Neural progenitor cell (in vitro differentiated cells): ENCODE measurements at regions not wholly inside any gene's neighbourhood (a gene's known extent, or its start where the extent isn't known, plus 50 kb on each side); places are given as distances from the start of the nearest gene placed in this dataset.

Source experiments
- DNase-seq: peaks from one replicate; pipeline ENCODE4 v3.0.0-alpha.2; 2016; ENCODE audit warnings: low spot score
- H2AFZ ChIP-seq: fragments of 200-600 bp; sonication (generic); replicated peaks from 2 replicates; pipeline ENCODE4 v1.6.1; 2016; ENCODE audit warnings: antibody characterized with exemption
- H3F3A ChIP-seq: fragments of 200-600 bp; sonication (generic); 2 replicates; pipeline ENCODE4 v1.6.1; 2016; ENCODE audit warnings: antibody characterized with exemption, low read depth
- H3K27ac ChIP-seq: fragments of 200-600 bp; sonication (generic); 2 replicates; pipeline ENCODE4 v1.5.1; 2016; ENCODE audit warnings: mild to moderate bottlenecking
- H3K27me3 ChIP-seq: fragments of 200-600 bp; sonication (generic); 2 replicates; pipeline ENCODE4 v1.6.1; 2016; ENCODE audit warnings: mild to moderate bottlenecking, moderate library complexity
- H3K36me3 ChIP-seq: fragments of 200-600 bp; sonication (generic); 2 replicates; pipeline ENCODE4 v1.5.1; 2016
- H3K4me1 ChIP-seq: fragments of 200-600 bp; sonication (generic); 2 replicates; pipeline ENCODE4 v1.6.1; 2016; ENCODE audit warnings: mixed run types
- H3K4me2 ChIP-seq: fragments of 200-600 bp; sonication (generic); 2 replicates; pipeline ENCODE4 v1.6.1; 2016
- H3K4me3 ChIP-seq: fragments of 200-600 bp; sonication (generic); 2 replicates; pipeline ENCODE4 v1.5.1; 2016
- H3K79me2 ChIP-seq: fragments of 200-600 bp; sonication (generic); 2 replicates; pipeline ENCODE4 v1.6.1; 2016; ENCODE audit warnings: low read depth
- H3K9ac ChIP-seq: fragments of 200-600 bp; sonication (generic); 2 replicates; pipeline ENCODE4 v1.6.1; 2016
- H3K9me3 ChIP-seq: fragments of 200-600 bp; sonication (generic); 2 replicates; pipeline ENCODE4 v1.5.1; 2016; ENCODE audit warnings: low read depth
- H4K20me1 ChIP-seq: fragments of 200-600 bp; sonication (generic); 2 replicates; pipeline ENCODE4 v1.6.1; 2016; ENCODE audit warnings: low read depth
- H3K27ac Mint-ChIP-seq: 3 replicates; pipeline ENCODE4 v1.8.0; 2021; ENCODE audit warnings: mixed read lengths
- H3K27me3 Mint-ChIP-seq: 2 replicates; pipeline ENCODE4 v1.8.0; 2022; ENCODE audit warnings: low read depth, mild to moderate bottlenecking, inconsistent platforms, moderate library complexity, mixed read lengths; ENCODE audit not compliant: insufficient read depth
- H3K36me3 Mint-ChIP-seq: 3 replicates; pipeline ENCODE4 v1.8.0; 2021; ENCODE audit warnings: mixed read lengths
- H3K4me1 Mint-ChIP-seq: 3 replicates; pipeline ENCODE4 v1.8.0; 2021; ENCODE audit warnings: mixed read lengths
- H3K4me3 Mint-ChIP-seq: 3 replicates; pipeline ENCODE4 v1.8.0; 2021; ENCODE audit warnings: mild to moderate bottlenecking, moderate library complexity, mixed read lengths
- H3K9me3 Mint-ChIP-seq: 3 replicates; pipeline ENCODE4 v1.8.0; 2020; ENCODE audit warnings: mixed read lengths
- EZH2 ChIP-seq: fragments of 200-600 bp; sonication (generic); IDR thresholded peaks from 2 replicates; pipeline ENCODE4 v1.6.1; 2017; ENCODE audit warnings: antibody characterized with exemption, mild to moderate bottlenecking, moderate library complexity
- EZH2phosphoT487 ChIP-seq: fragments of 200-600 bp; sonication (generic); IDR thresholded peaks from 2 replicates; pipeline ENCODE4 v1.6.1; 2017; ENCODE audit warnings: antibody characterized with exemption
- TF ChIP-seq, protein P1 (sequence below): fragments of 200-600 bp; sonication (generic); IDR thresholded peaks from 2 replicates; pipeline ENCODE4 v1.5.1; 2017; ENCODE audit warnings: antibody characterized with exemption, mild to moderate bottlenecking

DNA sequence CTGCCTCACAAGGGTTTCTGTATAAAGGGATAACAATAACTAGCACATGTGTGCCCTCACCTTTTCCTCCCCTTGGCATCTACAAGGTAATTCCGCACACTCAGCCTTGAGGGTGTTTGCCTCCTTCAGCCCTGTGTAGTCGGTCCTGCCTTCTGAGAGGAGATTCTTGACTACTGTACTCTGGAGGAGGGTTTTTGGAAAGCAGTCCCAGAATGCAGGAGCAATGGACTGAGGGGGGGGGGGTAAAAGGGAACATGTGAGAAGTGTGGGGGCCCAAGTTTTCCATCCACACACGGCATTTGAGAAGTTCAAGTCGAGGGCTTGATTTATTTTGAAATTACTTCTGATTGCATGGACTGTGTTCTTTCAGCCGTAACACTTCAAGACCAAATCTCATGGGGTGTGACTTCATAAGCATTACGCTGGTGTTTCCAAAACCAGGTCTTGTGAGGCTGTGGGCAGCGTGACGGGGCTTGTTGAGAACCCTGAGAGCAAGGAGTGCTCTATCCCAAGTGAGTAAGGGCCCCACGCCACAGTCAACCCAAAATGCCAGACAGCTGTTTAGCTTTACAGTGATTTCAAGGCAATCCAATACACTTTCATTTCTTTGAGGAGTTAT, 198.7 kb upstream of the MEIS1 start:
- Mint-ChIP-seq H3K36me3 (no peaks in the 10 kb centered on the region), H3K4me1 (peaks cover 37% of the 10 kb centered on the region), H3K9me3 (no peaks in the 10 kb centered on the region), H3K27me3 (peaks cover 5% of the 10 kb centered on the region), H3K27ac (no peak overlapping the region), H3K4me3 (no peak overlapping the region)
- H3K27ac ChIP-seq: no peak overlapping the region
- no peaks in the 10 kb centered on the region for H3K9me3 ChIP-seq
- no peak overlapping the region for H3K9ac ChIP-seq
- H3K36me3 ChIP-seq: no peaks in the 10 kb centered on the region
- no peak overlapping the region for H2AFZ ChIP-seq
- no peaks in the 10 kb centered on the region for H3K27me3 ChIP-seq
- no peak overlapping the region for H3K4me3 ChIP-seq
- DNase-seq: no peak
- TF ChIP-seq EZH2: no peak
- TF ChIP-seq, protein P1, sequence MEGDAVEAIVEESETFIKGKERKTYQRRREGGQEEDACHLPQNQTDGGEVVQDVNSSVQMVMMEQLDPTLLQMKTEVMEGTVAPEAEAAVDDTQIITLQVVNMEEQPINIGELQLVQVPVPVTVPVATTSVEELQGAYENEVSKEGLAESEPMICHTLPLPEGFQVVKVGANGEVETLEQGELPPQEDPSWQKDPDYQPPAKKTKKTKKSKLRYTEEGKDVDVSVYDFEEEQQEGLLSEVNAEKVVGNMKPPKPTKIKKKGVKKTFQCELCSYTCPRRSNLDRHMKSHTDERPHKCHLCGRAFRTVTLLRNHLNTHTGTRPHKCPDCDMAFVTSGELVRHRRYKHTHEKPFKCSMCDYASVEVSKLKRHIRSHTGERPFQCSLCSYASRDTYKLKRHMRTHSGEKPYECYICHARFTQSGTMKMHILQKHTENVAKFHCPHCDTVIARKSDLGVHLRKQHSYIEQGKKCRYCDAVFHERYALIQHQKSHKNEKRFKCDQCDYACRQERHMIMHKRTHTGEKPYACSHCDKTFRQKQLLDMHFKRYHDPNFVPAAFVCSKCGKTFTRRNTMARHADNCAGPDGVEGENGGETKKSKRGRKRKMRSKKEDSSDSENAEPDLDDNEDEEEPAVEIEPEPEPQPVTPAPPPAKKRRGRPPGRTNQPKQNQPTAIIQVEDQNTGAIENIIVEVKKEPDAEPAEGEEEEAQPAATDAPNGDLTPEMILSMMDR: no peak
- TF ChIP-seq EZH2phosphoT487: no peak
- peaks cover 6% of the 10 kb centered on the region for H3F3A ChIP-seq
- H4K20me1 ChIP-seq: no peaks in the 10 kb centered on the region
- H3K4me1 ChIP-seq: peaks cover 17% of the 10 kb centered on the region
- no peaks in the 10 kb centered on the region for H3K79me2 ChIP-seq
- H3K4me2 ChIP-seq: no peak overlapping the region

DNA sequence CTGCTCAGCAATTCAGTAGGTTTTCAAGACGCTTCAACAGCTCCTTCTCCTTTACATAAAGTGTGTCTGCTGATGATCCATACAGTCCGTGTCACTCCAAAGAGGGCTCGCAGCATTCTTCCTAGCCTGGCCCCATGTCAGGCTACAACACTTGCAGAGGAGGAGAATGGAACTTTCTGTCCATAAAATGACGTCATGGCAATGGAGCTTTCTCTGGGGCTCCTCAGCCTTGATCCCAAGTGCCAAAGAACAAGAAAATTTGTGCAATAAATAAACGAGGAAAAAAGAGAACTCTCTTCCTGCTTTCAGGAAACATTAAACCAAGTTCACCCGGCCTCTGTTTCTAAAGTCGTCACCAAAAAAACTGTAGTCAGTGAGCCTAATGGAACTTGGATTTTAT, 199.5 kb upstream of the MEIS1 start:
- peaks cover 5% of the 10 kb centered on the region for H3K27me3 Mint-ChIP-seq
- H3K4me3 Mint-ChIP-seq: no peak overlapping the region
- Histone ChIP-seq H3K4me3 (no peak overlapping the region), H3K27ac (no peak overlapping the region), H2AFZ (no peak overlapping the region), H4K20me1 (no peaks in the 10 kb centered on the region), H3K4me1 (peaks cover 17% of the 10 kb centered on the region), H3K9me3 (no peaks in the 10 kb centered on the region), H3K9ac (no peak overlapping the region), H3K79me2 (no peaks in the 10 kb centered on the region), H3K4me2 (no peak overlapping the region), H3K27me3 (no peaks in the 10 kb centered on the region), H3K36me3 (no peaks in the 10 kb centered on the region), H3F3A (peaks cover 6% of the 10 kb centered on the region)
- TF ChIP-seq, protein P1: no peak
- TF ChIP-seq EZH2: no peak
- DNase-seq: no peak
- H3K36me3 Mint-ChIP-seq: no peaks in the 10 kb centered on the region
- no peaks in the 10 kb centered on the region for H3K9me3 Mint-ChIP-seq
- peaks cover 30% of the 10 kb centered on the region for H3K4me1 Mint-ChIP-seq
- H3K27ac Mint-ChIP-seq: no peak overlapping the region

DNA sequence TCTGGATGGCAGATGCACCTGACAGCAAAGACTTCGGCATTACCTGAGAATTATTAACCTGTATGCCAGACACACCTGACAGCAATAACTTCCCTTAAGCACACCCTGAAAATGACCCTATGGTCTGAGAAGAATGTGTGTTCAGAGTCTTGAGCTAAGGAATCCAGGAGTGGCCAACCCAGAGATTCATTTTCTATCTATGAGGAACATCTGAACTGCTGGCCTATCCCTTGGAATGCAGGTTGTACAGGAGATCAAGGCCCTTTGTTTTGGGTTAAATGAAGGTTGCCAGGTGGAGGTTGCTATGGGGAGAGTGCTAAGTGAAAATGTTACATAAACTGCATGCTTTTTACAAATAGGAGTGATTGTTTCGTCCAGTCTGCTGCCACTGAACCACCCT, 200.9 kb upstream of the MEIS1 start:
- H3K4me3 Mint-ChIP-seq: no peak overlapping the region
- no peaks in the 10 kb centered on the region for H3K36me3 ChIP-seq
- peaks cover 6% of the 10 kb centered on the region for H3F3A ChIP-seq

More for the DNA sequence above, 200.9 kb upstream of the MEIS1 start:
- H3K27ac Mint-ChIP-seq: no peak overlapping the region
- no peak overlapping the region for H2AFZ ChIP-seq
- H3K4me2 ChIP-seq: no peak overlapping the region
- TF ChIP-seq EZH2phosphoT487: no peak
- TF ChIP-seq, protein P1: no peak
- TF ChIP-seq EZH2: no peak
- H3K27me3 ChIP-seq: no peaks in the 10 kb centered on the region
- no peak for DNase-seq
- H3K4me1 ChIP-seq: peaks cover 14% of the 10 kb centered on the region
- no peaks in the 10 kb centered on the region for H3K9me3 ChIP-seq
- H3K36me3 Mint-ChIP-seq: no peaks in the 10 kb centered on the region
- H3K27ac ChIP-seq: no peak overlapping the region
- H4K20me1 ChIP-seq: no peaks in the 10 kb centered on the region
- no peaks in the 10 kb centered on the region for H3K79me2 ChIP-seq
- H3K4me1 Mint-ChIP-seq: peaks cover 16% of the 10 kb centered on the region
- no peaks in the 10 kb centered on the region for H3K9me3 Mint-ChIP-seq
- no peak overlapping the region for H3K9ac ChIP-seq
- peaks cover 5% of the 10 kb centered on the region for H3K27me3 Mint-ChIP-seq
- no peak overlapping the region for H3K4me3 ChIP-seq
